Esophagus muscularis mucosa (tissue), 4 donors: ENCODE measurements at regions not wholly inside any gene's neighbourhood (a gene's known extent, or its start where the extent isn't known, plus 50 kb on each side); places are given as distances from the start of the nearest gene placed in this dataset.

ENCODE experiments used
- DNase-seq: peaks from one replicate; pipeline ENCODE4 v3.0.0-alpha.2; 2017; ENCODE audit errors: extremely low spot score
- H3K27ac ChIP-seq, 4 donors: fragments of 200-600 bp; sonication (generic); replicated peaks in 1 of 4; 1 replicate in 3 of 4; 2 replicates in 1 of 4; pipeline ENCODE4 v1.5.1; 2016 to 2019; ENCODE audit warnings: mild to moderate bottlenecking in 1 of 4
- H3K27me3 ChIP-seq, 4 donors: fragments of 200-600 bp; sonication (generic); one replicate each; pipeline versions ENCODE4 v1.5.1 to v1.6.0; 2016 to 2019
- H3K36me3 ChIP-seq, 4 donors: fragments of 200-600 bp; sonication (generic); one replicate each; pipeline ENCODE4 v1.5.1; 2016 to 2019
- H3K4me1 ChIP-seq, 4 donors: fragments of 200-600 bp; sonication (generic); one replicate each; pipeline ENCODE4 v1.5.1; 2016 to 2019
- H3K4me3 ChIP-seq, 4 donors: fragments of 200-600 bp; sonication (generic); 1 replicate in 2 of 4; 2 replicates in 2 of 4; pipeline ENCODE4 v1.5.1; 2016 to 2019; ENCODE audit warnings: mild to moderate bottlenecking in 4 of 4, moderate library complexity in 1 of 4
- H3K9me3 ChIP-seq, 4 donors: fragments of 200-600 bp; sonication (generic); 1 replicate in 3 of 4; 2 replicates in 1 of 4; pipeline ENCODE4 v1.5.1; 2016 to 2019
- EP300 ChIP-seq: sonication (generic); formaldehyde crosslinking; IDR thresholded peaks from one replicate; pipeline ENCODE4 v1.6.1; 2017; ENCODE audit warnings: antibody characterized with exemption
- POLR2A ChIP-seq: fragments of 450-650 bp; IDR thresholded peaks from one replicate; pipeline ENCODE4 v1.6.1; 2017; ENCODE audit warnings: antibody characterized with exemption, moderate library complexity, mild to moderate bottlenecking, low read depth
- POLR2AphosphoS5 ChIP-seq, 2 donors: sonication (generic); formaldehyde crosslinking; IDR thresholded peaks; one replicate each; pipeline ENCODE4 v1.6.1; 2017; ENCODE audit warnings: antibody characterized with exemption in 2 of 2
- WGBS: methylation state at CpG from one replicate; pipeline ENCODE4 v1.1.5; 2018; 5-methylcytosine and 5-hydroxymethylcytosine counted together
- intact Hi-C: fragments of 100-400 bp; cut with DNase I; formaldehyde crosslinking; loops from one replicate; pipeline ENCODE4 v1.15.1; 2023
- TF ChIP-seq, protein P1 (sequence below), 3 experiments: fragments of 200-600 bp in 2 of 3; fragments of 450-650 bp in 1 of 3; sonication (generic) in 2 of 3; IDR thresholded peaks; one replicate each; pipeline ENCODE4 v1.5.1; 2017 to 2019; ENCODE audit warnings: antibody characterized with exemption in 3 of 3, mild to moderate bottlenecking in 2 of 3, moderate library complexity in 1 of 3

DNA sequence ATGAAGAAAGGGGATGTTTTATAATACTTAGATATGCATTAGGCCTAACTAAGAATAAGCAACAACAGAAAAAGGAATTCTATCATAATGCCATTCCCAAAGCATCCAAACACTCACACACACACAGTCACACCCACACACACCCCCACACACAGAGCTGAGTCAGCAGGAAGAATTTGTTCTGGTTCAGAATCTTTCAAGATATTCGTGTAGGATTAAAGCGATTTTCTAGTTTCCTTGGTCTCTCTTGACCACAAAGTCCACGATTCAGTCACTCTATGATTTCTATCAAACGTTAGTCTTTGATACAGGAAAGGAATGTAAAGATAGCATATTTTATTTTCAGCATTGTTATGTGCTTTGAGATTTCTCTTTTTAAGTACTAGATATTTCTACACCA, 382.6 kb upstream of the DCN start:
- 86% methylated on average over 4 of the region's 4 CpGs for WGBS
- TF ChIP-seq POLR2A (no peak), POLR2AphosphoS5 (IDR thresholded peaks at IDR 0.05) (no peak), EP300 (no peak)
- TF ChIP-seq, protein P1, sequence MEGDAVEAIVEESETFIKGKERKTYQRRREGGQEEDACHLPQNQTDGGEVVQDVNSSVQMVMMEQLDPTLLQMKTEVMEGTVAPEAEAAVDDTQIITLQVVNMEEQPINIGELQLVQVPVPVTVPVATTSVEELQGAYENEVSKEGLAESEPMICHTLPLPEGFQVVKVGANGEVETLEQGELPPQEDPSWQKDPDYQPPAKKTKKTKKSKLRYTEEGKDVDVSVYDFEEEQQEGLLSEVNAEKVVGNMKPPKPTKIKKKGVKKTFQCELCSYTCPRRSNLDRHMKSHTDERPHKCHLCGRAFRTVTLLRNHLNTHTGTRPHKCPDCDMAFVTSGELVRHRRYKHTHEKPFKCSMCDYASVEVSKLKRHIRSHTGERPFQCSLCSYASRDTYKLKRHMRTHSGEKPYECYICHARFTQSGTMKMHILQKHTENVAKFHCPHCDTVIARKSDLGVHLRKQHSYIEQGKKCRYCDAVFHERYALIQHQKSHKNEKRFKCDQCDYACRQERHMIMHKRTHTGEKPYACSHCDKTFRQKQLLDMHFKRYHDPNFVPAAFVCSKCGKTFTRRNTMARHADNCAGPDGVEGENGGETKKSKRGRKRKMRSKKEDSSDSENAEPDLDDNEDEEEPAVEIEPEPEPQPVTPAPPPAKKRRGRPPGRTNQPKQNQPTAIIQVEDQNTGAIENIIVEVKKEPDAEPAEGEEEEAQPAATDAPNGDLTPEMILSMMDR (IDR thresholded peaks at IDR 0.05), result no peak
- H3K27ac ChIP-seq, result no peak overlapping the region
- intact Hi-C loops, result no loop called here
- no peaks in the 10 kb centered on the region for H3K27me3 ChIP-seq
- no peaks in the 10 kb centered on the region for H3K36me3 ChIP-seq
- no peak overlapping the region for H3K4me3 ChIP-seq
- no peaks in the 10 kb centered on the region for H3K9me3 ChIP-seq
- H3K4me1 ChIP-seq, result no peaks in the 10 kb centered on the region
- no peak for DNase-seq

DNA sequence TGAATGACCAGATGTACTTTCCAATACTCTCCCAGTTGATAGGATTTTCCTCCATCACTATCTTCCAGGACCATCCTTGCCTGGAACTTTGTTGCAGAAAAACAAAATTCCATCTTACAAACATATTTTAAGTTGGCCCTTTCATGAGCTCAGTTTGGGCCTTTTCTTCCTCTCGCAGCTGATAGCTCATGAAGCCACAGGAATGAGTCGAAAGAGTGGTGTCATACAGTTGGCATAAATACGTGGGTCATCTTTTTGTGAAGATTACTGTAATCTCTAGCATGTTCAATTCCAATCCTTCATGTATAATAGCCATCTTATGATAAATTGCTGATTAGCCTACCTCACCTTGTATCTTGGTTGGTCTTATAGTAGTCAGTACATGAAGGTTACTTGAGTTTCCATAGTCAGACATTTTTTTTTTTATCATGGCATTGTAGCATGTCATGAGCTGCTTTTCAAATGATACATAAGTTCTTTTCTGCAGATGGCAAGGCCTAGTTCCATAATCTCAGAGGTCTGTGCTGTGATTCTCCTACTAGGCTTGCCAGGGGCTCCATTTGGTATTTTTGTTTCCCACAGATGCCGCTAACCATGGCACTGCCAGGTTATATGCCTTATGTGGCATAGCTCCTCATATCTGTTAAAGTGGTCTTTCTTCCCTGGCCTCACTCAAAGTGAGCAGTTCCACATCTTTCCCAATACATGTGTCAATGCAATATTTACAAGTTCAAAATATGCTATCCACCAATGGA, 380.6 kb upstream of the DCN start:
- TF ChIP-seq, protein P1 (IDR thresholded peaks at IDR 0.05), result no peak
- TF ChIP-seq POLR2A, result no peak
- no peak for TF ChIP-seq EP300
- no peak for TF ChIP-seq POLR2AphosphoS5 (IDR thresholded peaks at IDR 0.05)
- intact Hi-C loops, result no loop called here
- 90% methylated on average over 4 of the region's 4 CpGs for WGBS
- H3K9me3 ChIP-seq, result peaks cover 0 to 3% (median 0%) of the 10 kb centered on the region in 4 donors
- no peak for DNase-seq
- H3K36me3 ChIP-seq, result no peaks in the 10 kb centered on the region
- H3K27ac ChIP-seq, result no peak overlapping the region
- no peak overlapping the region for H3K4me3 ChIP-seq
- no peaks in the 10 kb centered on the region for H3K4me1 ChIP-seq
- H3K27me3 ChIP-seq, result no peaks in the 10 kb centered on the region

DNA sequence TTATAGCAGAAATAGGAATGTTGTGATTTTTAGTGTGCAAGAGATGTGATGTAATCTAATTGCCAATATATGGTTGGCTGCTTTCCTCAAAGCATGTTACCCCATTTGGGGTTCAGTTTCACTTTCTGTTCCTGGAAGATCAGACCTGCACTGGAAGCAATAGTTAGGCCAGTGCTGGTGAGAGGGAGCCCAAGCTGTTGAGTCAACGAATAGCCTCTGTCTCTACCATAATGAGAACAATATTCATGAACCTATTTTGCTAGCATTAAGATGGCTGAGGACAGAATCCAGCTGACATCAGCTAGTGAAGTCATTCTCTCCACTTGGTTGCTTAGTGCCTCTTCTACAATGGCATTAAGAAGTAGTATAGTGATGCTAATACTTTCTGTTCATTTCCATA, 379.9 kb upstream of the DCN start:
- Histone ChIP-seq H3K27me3 (no peaks in the 10 kb centered on the region), H3K36me3 (no peaks in the 10 kb centered on the region), H3K9me3 (peaks cover 0 to 3% (median 0%) of the 10 kb centered on the region in 4 donors), H3K27ac (no peak overlapping the region), H3K4me3 (no peak overlapping the region), H3K4me1 (no peaks in the 10 kb centered on the region)
- intact Hi-C loops, result no loop called here
- 91% methylated on average over 1 of the region's 1 CpG for WGBS
- TF ChIP-seq, protein P1 (IDR thresholded peaks at IDR 0.05), result no peak
- TF ChIP-seq POLR2AphosphoS5 (IDR thresholded peaks at IDR 0.05) (no peak), EP300 (no peak), POLR2A (no peak)
- DNase-seq, result no peak

DNA sequence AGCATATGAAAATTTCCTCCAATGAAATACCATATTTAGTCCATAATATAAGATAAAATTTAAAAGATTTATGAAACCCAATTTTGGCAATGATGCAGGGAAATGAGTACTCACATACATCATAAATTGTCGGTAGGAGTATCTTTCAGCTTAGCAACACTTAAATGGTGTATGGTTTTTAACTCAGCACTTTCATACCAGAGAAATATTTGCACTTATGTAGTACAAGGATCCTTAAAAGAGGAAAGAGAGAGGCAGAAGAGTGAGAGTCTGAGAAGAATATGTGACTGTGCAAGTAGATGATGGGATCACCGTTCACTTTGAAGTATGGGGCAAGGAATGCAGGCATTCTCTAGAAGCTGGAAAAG, 379.3 kb upstream of the DCN start:
- no peaks in the 10 kb centered on the region for H3K4me1 ChIP-seq
- intact Hi-C loops, result no loop called here
- no peaks in the 10 kb centered on the region for H3K36me3 ChIP-seq
- no peak overlapping the region for H3K4me3 ChIP-seq
- 80% methylated on average over 2 of the region's 2 CpGs for WGBS
- H3K27ac ChIP-seq, result no peak overlapping the region
- no peak for TF ChIP-seq POLR2A
- no peak for TF ChIP-seq EP300
- TF ChIP-seq, protein P1 (IDR thresholded peaks at IDR 0.05), result no peak
- TF ChIP-seq POLR2AphosphoS5 (IDR thresholded peaks at IDR 0.05), result no peak
- DNase-seq, result no peak
- H3K9me3 ChIP-seq, result peaks cover 0 to 3% (median 0%) of the 10 kb centered on the region in 4 donors
- no peaks in the 10 kb centered on the region for H3K27me3 ChIP-seq
